ENCODE measurements at regions not wholly inside any gene's neighbourhood (a gene's known extent, or its start where the extent isn't known, plus 50 kb on each side); places are given as distances from the start of the nearest gene placed in this dataset.
"Not testable (repeated sequence)": the region's sequence is repeated elsewhere in the genome, so short reads cannot be mapped to it uniquely, and the experiment has no call there.

DNA sequence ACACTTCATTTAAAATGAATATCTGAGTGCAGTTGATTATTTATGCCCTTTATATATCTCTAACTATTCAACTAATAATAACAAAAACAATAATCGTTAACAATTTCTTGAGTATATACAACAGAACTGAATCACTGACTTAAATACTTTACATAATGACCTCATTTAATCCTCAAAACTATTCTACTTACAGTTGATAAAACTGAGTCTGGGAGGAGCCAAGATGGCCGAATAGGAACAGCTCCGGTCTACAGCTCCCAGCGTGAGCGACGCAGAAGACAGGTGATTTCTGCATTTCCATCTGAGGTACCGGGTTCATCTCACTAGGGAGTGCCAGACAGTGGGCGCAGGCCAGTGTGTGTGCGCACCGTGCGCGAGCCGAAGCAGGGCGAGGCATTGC is 163.6 kb downstream of the LRRN1 start:
- TF ChIP-seq, protein P1, sequence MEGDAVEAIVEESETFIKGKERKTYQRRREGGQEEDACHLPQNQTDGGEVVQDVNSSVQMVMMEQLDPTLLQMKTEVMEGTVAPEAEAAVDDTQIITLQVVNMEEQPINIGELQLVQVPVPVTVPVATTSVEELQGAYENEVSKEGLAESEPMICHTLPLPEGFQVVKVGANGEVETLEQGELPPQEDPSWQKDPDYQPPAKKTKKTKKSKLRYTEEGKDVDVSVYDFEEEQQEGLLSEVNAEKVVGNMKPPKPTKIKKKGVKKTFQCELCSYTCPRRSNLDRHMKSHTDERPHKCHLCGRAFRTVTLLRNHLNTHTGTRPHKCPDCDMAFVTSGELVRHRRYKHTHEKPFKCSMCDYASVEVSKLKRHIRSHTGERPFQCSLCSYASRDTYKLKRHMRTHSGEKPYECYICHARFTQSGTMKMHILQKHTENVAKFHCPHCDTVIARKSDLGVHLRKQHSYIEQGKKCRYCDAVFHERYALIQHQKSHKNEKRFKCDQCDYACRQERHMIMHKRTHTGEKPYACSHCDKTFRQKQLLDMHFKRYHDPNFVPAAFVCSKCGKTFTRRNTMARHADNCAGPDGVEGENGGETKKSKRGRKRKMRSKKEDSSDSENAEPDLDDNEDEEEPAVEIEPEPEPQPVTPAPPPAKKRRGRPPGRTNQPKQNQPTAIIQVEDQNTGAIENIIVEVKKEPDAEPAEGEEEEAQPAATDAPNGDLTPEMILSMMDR (IDR thresholded peaks at IDR 0.05) = not testable (repeated sequence)
- not testable (repeated sequence) for TF ChIP-seq POLR2AphosphoS5, POLR2A, EP300 (IDR thresholded peaks at IDR 0.05)
